GM12878 (cell line): ENCODE measurements at regions not wholly inside any gene's neighbourhood (a gene's known extent, or its start where the extent isn't known, plus 50 kb on each side); places are given as distances from the start of the nearest gene placed in this dataset.

ENCODE experiments used
- ATAC-seq: fragments of 200-7000 bp; cut with Tn5 transposase; 3 replicates; pipeline ENCODE4 v1.9.1; 2020; ENCODE audit warnings: mild to moderate bottlenecking, moderate library complexity
- BruUV-seq: library from RNA; stranded (reverse); fragments of 400-500 nt; replicated peaks from 2 replicates; lab custom pipeline; 2021; lab: Mats Ljungman, UMichigan
- CTCF ChIA-PET: fragments of 300-600 bp; sonication (Branson Sonifier 250); formaldehyde crosslinking; extraction: SDS; loops from one replicate; lab custom pipeline; 2021; ENCODE audit warnings: inconsistent platforms; lab: Yijun Ruan, JAX
- POLR2A ChIA-PET: fragments of 350-600 bp; formaldehyde crosslinking; extraction: SDS; loops from one replicate; lab custom pipeline; 2021; ENCODE audit warnings: inconsistent platforms; lab: Charles Lee
- RAD21 ChIA-PET: fragments of 300-600 bp; sonication (Branson Sonifier 250); formaldehyde crosslinking; loops from one replicate; lab custom pipeline; 2023; ENCODE audit warnings: antibody characterized with exemption; ENCODE audit not compliant: unreplicated experiment; lab: Charles Lee
- SMC1A ChIA-PET: fragments of 300-600 bp; sonication (Branson Sonifier 250); formaldehyde crosslinking; loops from one replicate; lab custom pipeline; 2023; ENCODE audit not compliant: unreplicated experiment, uncharacterized antibody; lab: Charles Lee
- DNase-seq: peaks from one replicate; pipeline ENCODE4 v3.0.0-alpha.2; 2011; ENCODE audit warnings: low read depth, low spot score
- FAIRE-seq: peaks from 3 replicates; lab custom pipeline; 2011; peaks lifted over from hg19 to GRCh38; lab: Jason Lieb, UNC
- H2AFZ ChIP-seq: 2 replicates; pipeline ENCODE4 v1.6.0; 2011; ENCODE audit warnings: low read depth, low read length, control low read depth; ENCODE audit not compliant: control insufficient read depth
- H3K27ac ChIP-seq: 2 replicates; pipeline ENCODE4 v1.5.1; 2011; ENCODE audit warnings: control low read depth; ENCODE audit not compliant: control insufficient read depth, insufficient read depth
- H3K27me3 ChIP-seq, 2 experiments: replicated peaks in 1 of 2; 2 replicates each; pipeline versions ENCODE4 v1.6.0 to v1.6.1; 2011; ENCODE audit warnings: low read length in 1 of 2; ENCODE audit not compliant: control insufficient read depth in 2 of 2, insufficient read depth in 2 of 2
- H3K36me3 ChIP-seq, 2 experiments: 2 replicates each; pipeline ENCODE4 v1.5.1; 2011; ENCODE audit warnings: low read length in 1 of 2; ENCODE audit not compliant: control insufficient read depth in 2 of 2, insufficient read depth in 2 of 2
- H3K4me1 ChIP-seq: 2 replicates; pipeline ENCODE4 v1.6.1; 2011; ENCODE audit warnings: mild to moderate bottlenecking, low read length, moderate library complexity, mixed read lengths; ENCODE audit not compliant: control insufficient read depth, insufficient read depth
- H3K4me2 ChIP-seq: 2 replicates; pipeline ENCODE4 v1.6.0; 2011; ENCODE audit warnings: control low read depth; ENCODE audit not compliant: control insufficient read depth, insufficient read depth
- H3K4me3 ChIP-seq: fragments of 200-600 bp; sonication (generic); 2 replicates; pipeline ENCODE4 v1.5.1; 2016
- H3K79me2 ChIP-seq: 2 replicates; pipeline ENCODE4 v1.6.0; 2011; ENCODE audit warnings: low read length; ENCODE audit not compliant: control insufficient read depth, insufficient read depth
- H3K9ac ChIP-seq: 2 replicates; pipeline ENCODE4 v1.8.0; 2011; ENCODE audit warnings: low read length, control low read depth, mixed read lengths; ENCODE audit not compliant: control insufficient read depth, insufficient read depth
- H3K9me3 ChIP-seq: replicated peaks from 3 replicates; pipeline ENCODE4 v1.5.1; 2011; ENCODE audit warnings: mild to moderate bottlenecking, low read length; ENCODE audit not compliant: control insufficient read depth, insufficient read depth
- H4K20me1 ChIP-seq: 2 replicates; pipeline ENCODE4 v1.6.0; 2011; ENCODE audit not compliant: control insufficient read depth, insufficient read depth
- BCL11A ChIP-seq: IDR thresholded peaks from 2 replicates; pipeline ENCODE4 v1.6.1; 2011; ENCODE audit warnings: low read depth, low read length
- BCL3 ChIP-seq: IDR thresholded peaks from 2 replicates; pipeline ENCODE4 v1.6.1; 2011; ENCODE audit warnings: borderline replicate concordance, low read depth, mild to moderate bottlenecking, moderate library complexity, low read length; ENCODE audit not compliant: insufficient read depth, poor library complexity, severe bottlenecking
- BCLAF1 ChIP-seq: fragments of 450-650 bp; IDR thresholded peaks from 2 replicates; pipeline ENCODE4 v1.6.1; 2017; ENCODE audit warnings: antibody characterized with exemption, mild to moderate bottlenecking, moderate library complexity
- EED ChIP-seq: sonication (generic); IDR thresholded peaks from 2 replicates; pipeline ENCODE4 v1.6.1; 2016; ENCODE audit warnings: antibody characterized with exemption, low read depth
- FOXK2 ChIP-seq: fragments of 450-650 bp; IDR thresholded peaks from 2 replicates; pipeline ENCODE4 v1.6.1; 2017; ENCODE audit warnings: mild to moderate bottlenecking, moderate library complexity
- NR2C1 ChIP-seq: fragments of 450-650 bp; IDR thresholded peaks from 2 replicates; pipeline ENCODE4 v1.6.1; 2017; ENCODE audit warnings: antibody characterized with exemption, mild to moderate bottlenecking, moderate library complexity
- NR2F1 ChIP-seq: fragments of 450-650 bp; conservative IDR thresholded peaks from 2 replicates; pipeline ENCODE4 v1.6.1; 2017; ENCODE audit warnings: mild to moderate bottlenecking
- POLR2AphosphoS5 ChIP-seq: IDR thresholded peaks from 2 replicates; pipeline ENCODE4 v1.6.1; 2011; ENCODE audit warnings: mild to moderate bottlenecking, low read length, inconsistent platforms
- PRDM15 ChIP-seq: fragments of 450-650 bp; formaldehyde crosslinking; IDR thresholded peaks from 2 replicates; pipeline ENCODE4 v1.4.0; 2020; ENCODE audit warnings: mild to moderate bottlenecking, moderate library complexity
- RAD21 ChIP-seq: IDR thresholded peaks from 2 replicates; pipeline ENCODE4 v1.6.1; 2011; ENCODE audit warnings: mild to moderate bottlenecking, low read depth, low read length, moderate library complexity; ENCODE audit not compliant: insufficient read depth
- ZNF384 ChIP-seq: IDR thresholded peaks from 2 replicates; pipeline ENCODE4 v1.6.1; 2012; ENCODE audit warnings: low read depth, mild to moderate bottlenecking, low read length, improper control_type of control experiment, borderline replicate concordance
- WGBS: methylation state at CpG from one replicate; pipeline ENCODE4 v1.1.6; 2016; ENCODE audit warnings: low lambda C conversion rate; ENCODE audit not compliant: insufficient replicate concordance, insufficient coverage; ENCODE audit errors: missing lambda C conversion rate; 5-methylcytosine and 5-hydroxymethylcytosine counted together
- in situ Hi-C: fragments of 300-500 bp; cut with MboI; formaldehyde crosslinking; loops from 9 replicates; pipeline ENCODE4 v1.14.3; 2018; ENCODE audit warnings: mixed read lengths
- intact Hi-C: fragments of 100-400 bp; cut with micrococcal nuclease; formaldehyde crosslinking; loops from one replicate; pipeline ENCODE4 v1.14.2; 2022; ENCODE audit not compliant: unreplicated experiment

GRCh38 chr6:112935402-112936078, 588.4 kb downstream of the RFPL4B start:
- Histone ChIP-seq H2AFZ (no peak overlapping the region), H3K9me3 (no peaks in the 10 kb centered on the region), H3K4me1 (no peaks in the 10 kb centered on the region), H3K79me2 (no peaks in the 10 kb centered on the region), H3K4me3 (no peak overlapping the region), H3K9ac (no peak overlapping the region), H3K4me2 (no peak overlapping the region), H3K27ac (no peak overlapping the region), H4K20me1 (no peaks in the 10 kb centered on the region), H3K36me3 (no peaks in the 10 kb centered on the region), H3K27me3 (no peaks in the 10 kb centered on the region)
- POLR2A ChIA-PET: no interaction called here
- SMC1A ChIA-PET: interaction anchor here (0.7 to 1.8 kb wide), 5 partner anchors 12 to 945 kb away, joined by 3 to 6 read pairs (median 3); no protein-coding TSS in a partner anchor
- FAIRE-seq (no peak), DNase-seq (no peak), ATAC-seq (peak; percentile 73)
- intact Hi-C loops: no loop called here
- BruUV-seq: no TSS peak
- in situ Hi-C loops: no loop called here
- RAD21 ChIA-PET: interaction anchor here (0.9 to 1.0 kb wide), 2 partner anchors 53 to 54 kb away, joined by 3 read pairs; no protein-coding TSS in a partner anchor
- 0% methylated on average over 2 of the region's 2 CpGs for WGBS
- CTCF ChIA-PET: interaction anchor here (1.0 kb wide), 1 partner anchor 972 kb away, joined by 3 read pairs; no protein-coding TSS in a partner anchor
- TF ChIP-seq NR2C1 (no peak), PRDM15 (no peak), POLR2AphosphoS5 (no peak), EED (no peak), BCL11A (no peak), BCLAF1 (no peak), BCL3 (no peak), RAD21 (no peak), NR2F1 (no peak), ZNF384 (no peak), FOXK2 (no peak)
